GM12878 (cell line): ENCODE measurements at regions not wholly inside any gene's neighbourhood (a gene's known extent, or its start where the extent isn't known, plus 50 kb on each side); places are given as distances from the start of the nearest gene placed in this dataset.

Experiments
- ATAC-seq: fragments of 200-7000 bp; cut with Tn5 transposase; 3 replicates; pipeline ENCODE4 v1.9.1; 2020; ENCODE audit warnings: mild to moderate bottlenecking, moderate library complexity
- BruUV-seq: library from RNA; stranded (reverse); fragments of 400-500 nt; replicated peaks from 2 replicates; lab custom pipeline; 2021; lab: Mats Ljungman, UMichigan
- CTCF ChIA-PET: fragments of 300-600 bp; sonication (Branson Sonifier 250); formaldehyde crosslinking; extraction: SDS; loops from one replicate; lab custom pipeline; 2021; ENCODE audit warnings: inconsistent platforms; lab: Yijun Ruan, JAX
- POLR2A ChIA-PET: fragments of 350-600 bp; formaldehyde crosslinking; extraction: SDS; loops from one replicate; lab custom pipeline; 2021; ENCODE audit warnings: inconsistent platforms; lab: Charles Lee
- RAD21 ChIA-PET: fragments of 300-600 bp; sonication (Branson Sonifier 250); formaldehyde crosslinking; loops from one replicate; lab custom pipeline; 2023; ENCODE audit warnings: antibody characterized with exemption; ENCODE audit not compliant: unreplicated experiment; lab: Charles Lee
- SMC1A ChIA-PET: fragments of 300-600 bp; sonication (Branson Sonifier 250); formaldehyde crosslinking; loops from one replicate; lab custom pipeline; 2023; ENCODE audit not compliant: unreplicated experiment, uncharacterized antibody; lab: Charles Lee
- DNase-seq: peaks from one replicate; pipeline ENCODE4 v3.0.0-alpha.2; 2011; ENCODE audit warnings: low read depth, low spot score
- FAIRE-seq: peaks from 3 replicates; lab custom pipeline; 2011; peaks lifted over from hg19 to GRCh38; lab: Jason Lieb, UNC
- H2AFZ ChIP-seq: 2 replicates; pipeline ENCODE4 v1.6.0; 2011; ENCODE audit warnings: low read depth, low read length, control low read depth; ENCODE audit not compliant: control insufficient read depth
- H3K27ac ChIP-seq: 2 replicates; pipeline ENCODE4 v1.5.1; 2011; ENCODE audit warnings: control low read depth; ENCODE audit not compliant: control insufficient read depth, insufficient read depth
- H3K27me3 ChIP-seq, 2 experiments: replicated peaks in 1 of 2; 2 replicates each; pipeline versions ENCODE4 v1.6.0 to v1.6.1; 2011; ENCODE audit warnings: low read length in 1 of 2; ENCODE audit not compliant: control insufficient read depth in 2 of 2, insufficient read depth in 2 of 2
- H3K36me3 ChIP-seq, 2 experiments: 2 replicates each; pipeline ENCODE4 v1.5.1; 2011; ENCODE audit warnings: low read length in 1 of 2; ENCODE audit not compliant: control insufficient read depth in 2 of 2, insufficient read depth in 2 of 2
- H3K4me1 ChIP-seq: 2 replicates; pipeline ENCODE4 v1.6.1; 2011; ENCODE audit warnings: mild to moderate bottlenecking, low read length, moderate library complexity, mixed read lengths; ENCODE audit not compliant: control insufficient read depth, insufficient read depth
- H3K4me2 ChIP-seq: 2 replicates; pipeline ENCODE4 v1.6.0; 2011; ENCODE audit warnings: control low read depth; ENCODE audit not compliant: control insufficient read depth, insufficient read depth
- H3K4me3 ChIP-seq: fragments of 200-600 bp; sonication (generic); 2 replicates; pipeline ENCODE4 v1.5.1; 2016
- H3K79me2 ChIP-seq: 2 replicates; pipeline ENCODE4 v1.6.0; 2011; ENCODE audit warnings: low read length; ENCODE audit not compliant: control insufficient read depth, insufficient read depth
- H3K9ac ChIP-seq: 2 replicates; pipeline ENCODE4 v1.8.0; 2011; ENCODE audit warnings: low read length, control low read depth, mixed read lengths; ENCODE audit not compliant: control insufficient read depth, insufficient read depth
- H3K9me3 ChIP-seq: replicated peaks from 3 replicates; pipeline ENCODE4 v1.5.1; 2011; ENCODE audit warnings: mild to moderate bottlenecking, low read length; ENCODE audit not compliant: control insufficient read depth, insufficient read depth
- H4K20me1 ChIP-seq: 2 replicates; pipeline ENCODE4 v1.6.0; 2011; ENCODE audit not compliant: control insufficient read depth, insufficient read depth
- CBX5 ChIP-seq: sonication (generic); IDR thresholded peaks from 2 replicates; pipeline ENCODE4 v1.6.1; 2016; ENCODE audit warnings: low read depth, moderate library complexity, mild to moderate bottlenecking, inconsistent platforms
- CHD1 ChIP-seq: IDR thresholded peaks from 2 replicates; pipeline ENCODE4 v1.6.1; 2012; ENCODE audit warnings: low read depth, low read length, improper control_type of control experiment
- MTA2 ChIP-seq: fragments of 450-650 bp; IDR thresholded peaks from 2 replicates; pipeline ENCODE4 v1.6.1; 2016; ENCODE audit warnings: low read depth, mild to moderate bottlenecking, moderate library complexity
- NR2C2 ChIP-seq: IDR thresholded peaks from 2 replicates; pipeline ENCODE4 v1.6.1; 2011; ENCODE audit warnings: borderline replicate concordance, low read depth; ENCODE audit not compliant: control insufficient read depth, insufficient read length
- NRF1 ChIP-seq: conservative IDR thresholded peaks from 2 replicates; pipeline ENCODE4 v1.6.1; 2011; ENCODE audit warnings: mild to moderate bottlenecking, low read depth, low read length, improper control_type of control experiment
- PKNOX1 ChIP-seq: fragments of 450-650 bp; IDR thresholded peaks from 2 replicates; pipeline ENCODE4 v1.6.1; 2016; ENCODE audit warnings: mild to moderate bottlenecking
- STAT3 ChIP-seq: IDR thresholded peaks from 2 replicates; pipeline ENCODE4 v1.6.1; 2011; ENCODE audit warnings: low read depth, low read length, improper control_type of control experiment
- TCF12 ChIP-seq: IDR thresholded peaks from 2 replicates; pipeline ENCODE4 v1.6.1; 2011; ENCODE audit warnings: low read depth, mild to moderate bottlenecking, low read length
- WGBS: methylation state at CpG from one replicate; pipeline ENCODE4 v1.1.6; 2016; ENCODE audit warnings: low lambda C conversion rate; ENCODE audit not compliant: insufficient replicate concordance, insufficient coverage; ENCODE audit errors: missing lambda C conversion rate; 5-methylcytosine and 5-hydroxymethylcytosine counted together
- in situ Hi-C: fragments of 300-500 bp; cut with MboI; formaldehyde crosslinking; loops from 9 replicates; pipeline ENCODE4 v1.14.3; 2018; ENCODE audit warnings: mixed read lengths
- intact Hi-C: fragments of 100-400 bp; cut with micrococcal nuclease; formaldehyde crosslinking; loops from one replicate; pipeline ENCODE4 v1.14.2; 2022; ENCODE audit not compliant: unreplicated experiment
- TF ChIP-seq, protein P1 (sequence below): fragments of 150-350 bp; IDR thresholded peaks from 2 replicates; pipeline ENCODE4 v1.6.1; 2016; ENCODE audit warnings: low read depth, low read length

GRCh38 chr9:107861075-107861474, 371.5 kb upstream of the KLF4 start:
- FAIRE-seq (no peak), DNase-seq (no peak), ATAC-seq (no peak)
- H4K20me1 ChIP-seq, result no peaks in the 10 kb centered on the region
- no peak overlapping the region for H3K4me3 ChIP-seq
- POLR2A ChIA-PET, result interaction anchor here (0.7 kb wide), 1 partner anchor 15 kb away, joined by 6 read pairs; no protein-coding TSS in a partner anchor
- RAD21 ChIA-PET, result interaction anchor here (0.6 to 1.2 kb wide), 4 partner anchors 175 to 379 kb away, joined by 3 to 5 read pairs (median 4); no protein-coding TSS in a partner anchor
- H3K36me3 ChIP-seq, result no peaks in the 10 kb centered on the region
- H3K9me3 ChIP-seq, result no peaks in the 10 kb centered on the region
- SMC1A ChIA-PET, result interaction anchor here (1.2 kb wide), 1 partner anchor 411 kb away, joined by 3 read pairs; no protein-coding TSS in a partner anchor
- CTCF ChIA-PET, result no interaction called here
- H3K9ac ChIP-seq, result no peak overlapping the region
- no peak overlapping the region for H3K4me2 ChIP-seq
- WGBS, result 9% methylated on average over 3 of the region's 3 CpGs
- in situ Hi-C loops (no loop called here), intact Hi-C loops (no loop called here)
- no peak for TF ChIP-seq PKNOX1
- no peak for TF ChIP-seq CBX5
- TF ChIP-seq, protein P1, sequence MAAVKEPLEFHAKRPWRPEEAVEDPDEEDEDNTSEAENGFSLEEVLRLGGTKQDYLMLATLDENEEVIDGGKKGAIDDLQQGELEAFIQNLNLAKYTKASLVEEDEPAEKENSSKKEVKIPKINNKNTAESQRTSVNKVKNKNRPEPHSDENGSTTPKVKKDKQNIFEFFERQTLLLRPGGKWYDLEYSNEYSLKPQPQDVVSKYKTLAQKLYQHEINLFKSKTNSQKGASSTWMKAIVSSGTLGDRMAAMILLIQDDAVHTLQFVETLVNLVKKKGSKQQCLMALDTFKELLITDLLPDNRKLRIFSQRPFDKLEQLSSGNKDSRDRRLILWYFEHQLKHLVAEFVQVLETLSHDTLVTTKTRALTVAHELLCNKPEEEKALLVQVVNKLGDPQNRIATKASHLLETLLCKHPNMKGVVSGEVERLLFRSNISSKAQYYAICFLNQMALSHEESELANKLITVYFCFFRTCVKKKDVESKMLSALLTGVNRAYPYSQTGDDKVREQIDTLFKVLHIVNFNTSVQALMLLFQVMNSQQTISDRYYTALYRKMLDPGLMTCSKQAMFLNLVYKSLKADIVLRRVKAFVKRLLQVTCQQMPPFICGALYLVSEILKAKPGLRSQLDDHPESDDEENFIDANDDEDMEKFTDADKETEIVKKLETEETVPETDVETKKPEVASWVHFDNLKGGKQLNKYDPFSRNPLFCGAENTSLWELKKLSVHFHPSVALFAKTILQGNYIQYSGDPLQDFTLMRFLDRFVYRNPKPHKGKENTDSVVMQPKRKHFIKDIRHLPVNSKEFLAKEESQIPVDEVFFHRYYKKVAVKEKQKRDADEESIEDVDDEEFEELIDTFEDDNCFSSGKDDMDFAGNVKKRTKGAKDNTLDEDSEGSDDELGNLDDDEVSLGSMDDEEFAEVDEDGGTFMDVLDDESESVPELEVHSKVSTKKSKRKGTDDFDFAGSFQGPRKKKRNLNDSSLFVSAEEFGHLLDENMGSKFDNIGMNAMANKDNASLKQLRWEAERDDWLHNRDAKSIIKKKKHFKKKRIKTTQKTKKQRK, result no peak
- no peak for TF ChIP-seq CHD1
- TF ChIP-seq STAT3, result no peak
- TF ChIP-seq NRF1, result no peak
- TF ChIP-seq TCF12, result no peak
- TF ChIP-seq NR2C2, result no peak
- no peak for TF ChIP-seq MTA2
- no peak overlapping the region for H2AFZ ChIP-seq
- H3K79me2 ChIP-seq, result no peaks in the 10 kb centered on the region
- no peaks in the 10 kb centered on the region for H3K4me1 ChIP-seq
- no peaks in the 10 kb centered on the region for H3K27me3 ChIP-seq
- no TSS peak for BruUV-seq
- H3K27ac ChIP-seq, result no peak overlapping the region
